Osteoblast (primary cell): ENCODE measurements at regions not wholly inside any gene's neighbourhood (a gene's known extent, or its start where the extent isn't known, plus 50 kb on each side); places are given as distances from the start of the nearest gene placed in this dataset.
"Not testable (repeated sequence)": the region's sequence is repeated elsewhere in the genome, so short reads cannot be mapped to it uniquely, and the experiment has no call there.

Source experiments
- DNase-seq: peaks from one replicate; pipeline ENCODE4 v3.0.0; 2011; ENCODE audit warnings: low spot score, mixed read lengths; ENCODE audit not compliant: insufficient read length; ENCODE audit errors: missing footprints
- H2AFZ ChIP-seq: 2 replicates; pipeline ENCODE4 v1.6.0; 2011; ENCODE audit warnings: mild to moderate bottlenecking, low read length
- H3K27ac ChIP-seq: 2 replicates; pipeline ENCODE4 v1.5.1; 2011; ENCODE audit warnings: mild to moderate bottlenecking, low read depth, low read length, moderate library complexity
- H3K27me3 ChIP-seq: 2 replicates; pipeline ENCODE4 v1.6.0; 2012; ENCODE audit warnings: mild to moderate bottlenecking, control low read depth, inconsistent platforms, low read length, moderate library complexity; ENCODE audit not compliant: insufficient read depth
- H3K36me3 ChIP-seq: 2 replicates; pipeline ENCODE4 v1.5.1; 2011; ENCODE audit warnings: mild to moderate bottlenecking, low read length, control low read depth, moderate library complexity; ENCODE audit not compliant: insufficient read depth
- H3K4me1 ChIP-seq: 2 replicates; pipeline ENCODE4 v1.5.1; 2011; ENCODE audit warnings: mild to moderate bottlenecking, low read length, control low read depth, moderate library complexity; ENCODE audit not compliant: insufficient read depth
- H3K4me2 ChIP-seq: 2 replicates; pipeline ENCODE4 v1.6.0; 2011; ENCODE audit warnings: mild to moderate bottlenecking, low read length; ENCODE audit not compliant: insufficient read depth
- H3K4me3 ChIP-seq: fragments of 200-600 bp; sonication (generic); 3 replicates; pipeline ENCODE4 v1.5.1; 2012; ENCODE audit warnings: mild to moderate bottlenecking, low read length, inconsistent platforms; ENCODE audit not compliant: insufficient read depth
- H3K79me2 ChIP-seq: 2 replicates; pipeline ENCODE4 v1.6.0; 2012; ENCODE audit warnings: mild to moderate bottlenecking, low read length, control low read depth, inconsistent platforms; ENCODE audit not compliant: insufficient read depth
- H3K9me3 ChIP-seq: 2 replicates; pipeline ENCODE4 v1.5.1; 2011; ENCODE audit warnings: low read depth, low read length, control low read depth
- H4K20me1 ChIP-seq: 2 replicates; pipeline ENCODE4 v1.6.0; 2012; ENCODE audit warnings: mild to moderate bottlenecking, low read length, control low read depth; ENCODE audit not compliant: insufficient read depth
- TF ChIP-seq, protein P1 (sequence below): IDR thresholded peaks from 2 replicates; pipeline ENCODE4 v1.5.1; 2011; ENCODE audit warnings: mild to moderate bottlenecking, low read depth, low read length, moderate library complexity; ENCODE audit errors: extremely low read depth

DNA sequence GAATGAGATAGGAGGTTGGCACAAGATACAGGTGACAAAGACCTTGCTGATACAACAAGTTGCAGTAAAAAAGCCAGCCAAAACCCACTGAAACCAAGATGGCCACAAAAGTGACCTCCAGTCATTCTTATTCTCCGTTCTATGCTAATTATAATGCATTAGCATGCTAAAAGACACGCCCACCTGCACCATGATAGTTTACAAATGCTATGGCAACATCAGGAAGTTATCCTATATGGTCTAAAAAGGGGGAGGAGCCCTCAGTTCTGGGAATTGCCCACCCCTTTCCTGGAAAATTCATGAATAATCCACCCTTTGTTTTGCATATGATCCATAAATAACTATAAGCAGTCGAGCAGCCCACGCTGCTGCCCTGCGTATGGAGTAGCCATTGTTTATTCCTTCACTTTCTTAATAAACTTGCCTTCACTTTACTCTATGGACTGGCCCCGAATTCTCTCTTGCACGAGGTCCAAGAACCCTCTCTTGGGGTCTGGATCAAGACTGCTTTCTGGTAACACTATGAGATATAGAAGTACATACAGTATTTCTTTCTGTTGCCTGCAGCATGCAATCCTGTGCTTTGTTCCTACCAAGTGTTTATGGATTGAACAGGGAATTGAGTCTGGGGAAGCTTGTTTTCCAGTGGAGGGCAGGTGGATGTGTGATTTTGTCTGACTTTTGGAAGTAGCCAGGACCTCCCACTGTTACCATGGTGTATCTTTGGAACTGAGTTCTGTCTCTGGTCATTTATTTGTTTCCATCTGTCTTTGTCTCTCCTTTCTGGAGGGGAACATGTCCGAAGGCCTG is 72.0 kb upstream of the TGM3 start:
- H2AFZ ChIP-seq, result no peak overlapping the region
- no peak overlapping the region for H3K27ac ChIP-seq
- H4K20me1 ChIP-seq, result no peaks in the 10 kb centered on the region
- H3K4me1 ChIP-seq, result no peaks in the 10 kb centered on the region
- H3K4me3 ChIP-seq, result no peak overlapping the region
- H3K36me3 ChIP-seq, result no peaks in the 10 kb centered on the region
- TF ChIP-seq, protein P1, sequence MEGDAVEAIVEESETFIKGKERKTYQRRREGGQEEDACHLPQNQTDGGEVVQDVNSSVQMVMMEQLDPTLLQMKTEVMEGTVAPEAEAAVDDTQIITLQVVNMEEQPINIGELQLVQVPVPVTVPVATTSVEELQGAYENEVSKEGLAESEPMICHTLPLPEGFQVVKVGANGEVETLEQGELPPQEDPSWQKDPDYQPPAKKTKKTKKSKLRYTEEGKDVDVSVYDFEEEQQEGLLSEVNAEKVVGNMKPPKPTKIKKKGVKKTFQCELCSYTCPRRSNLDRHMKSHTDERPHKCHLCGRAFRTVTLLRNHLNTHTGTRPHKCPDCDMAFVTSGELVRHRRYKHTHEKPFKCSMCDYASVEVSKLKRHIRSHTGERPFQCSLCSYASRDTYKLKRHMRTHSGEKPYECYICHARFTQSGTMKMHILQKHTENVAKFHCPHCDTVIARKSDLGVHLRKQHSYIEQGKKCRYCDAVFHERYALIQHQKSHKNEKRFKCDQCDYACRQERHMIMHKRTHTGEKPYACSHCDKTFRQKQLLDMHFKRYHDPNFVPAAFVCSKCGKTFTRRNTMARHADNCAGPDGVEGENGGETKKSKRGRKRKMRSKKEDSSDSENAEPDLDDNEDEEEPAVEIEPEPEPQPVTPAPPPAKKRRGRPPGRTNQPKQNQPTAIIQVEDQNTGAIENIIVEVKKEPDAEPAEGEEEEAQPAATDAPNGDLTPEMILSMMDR, result no peak
- no peaks in the 10 kb centered on the region for H3K9me3 ChIP-seq
- H3K4me2 ChIP-seq, result no peak overlapping the region
- DNase-seq, result no peak
- no peaks in the 10 kb centered on the region for H3K79me2 ChIP-seq
- H3K27me3 ChIP-seq, result peaks cover 2% of the 10 kb centered on the region

DNA sequence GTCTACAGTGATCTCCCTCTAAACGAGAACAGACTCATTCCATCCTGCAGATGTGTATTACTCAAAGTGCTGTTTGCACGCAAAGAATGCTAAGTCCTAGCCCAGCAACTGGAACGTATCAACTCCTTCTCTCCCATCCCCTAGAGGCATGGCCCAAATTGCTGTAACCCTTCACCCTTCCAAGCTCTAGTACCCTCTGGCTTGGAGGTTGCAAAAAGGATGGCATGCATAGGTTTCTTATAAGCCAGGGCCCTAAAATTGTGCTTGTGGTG is 71.5 kb upstream of the TGM3 start:
- Histone ChIP-seq H3K27ac (no peak overlapping the region), H2AFZ (no peak overlapping the region), H3K4me1 (no peaks in the 10 kb centered on the region), H3K4me3 (no peak overlapping the region), H3K79me2 (no peaks in the 10 kb centered on the region), H3K4me2 (no peak overlapping the region), H3K36me3 (no peaks in the 10 kb centered on the region), H3K9me3 (no peaks in the 10 kb centered on the region), H4K20me1 (no peaks in the 10 kb centered on the region), H3K27me3 (peaks cover 2% of the 10 kb centered on the region)
- TF ChIP-seq, protein P1, result no peak
- no peak for DNase-seq

DNA sequence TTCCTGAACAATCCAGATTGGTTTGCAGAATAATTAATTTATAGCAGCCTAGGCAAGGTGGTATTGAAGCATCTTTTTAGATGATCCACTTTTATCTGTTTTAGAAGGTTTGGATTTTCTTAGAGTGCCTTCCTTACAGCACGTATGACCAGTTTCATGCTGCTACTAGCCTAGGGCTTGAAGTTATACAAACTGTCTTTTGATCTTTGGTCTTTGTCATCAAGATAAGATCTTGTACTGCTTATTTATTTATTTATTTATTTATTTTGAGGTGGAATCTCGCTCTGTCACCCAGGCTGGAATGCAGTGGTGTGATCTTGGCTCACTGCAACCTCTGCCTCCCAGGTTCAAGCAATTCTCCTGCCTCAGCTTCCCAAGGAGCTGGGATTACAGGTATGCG is 68.5 kb upstream of the TGM3 start:
- H3K27me3 ChIP-seq, H2AFZ ChIP-seq, H3K4me2 ChIP-seq, H3K79me2 ChIP-seq, H3K36me3 ChIP-seq, DNase-seq, H3K27ac ChIP-seq, H3K4me3 ChIP-seq, H4K20me1 ChIP-seq, H3K9me3 ChIP-seq, H3K4me1 ChIP-seq: not testable (repeated sequence)

DNA sequence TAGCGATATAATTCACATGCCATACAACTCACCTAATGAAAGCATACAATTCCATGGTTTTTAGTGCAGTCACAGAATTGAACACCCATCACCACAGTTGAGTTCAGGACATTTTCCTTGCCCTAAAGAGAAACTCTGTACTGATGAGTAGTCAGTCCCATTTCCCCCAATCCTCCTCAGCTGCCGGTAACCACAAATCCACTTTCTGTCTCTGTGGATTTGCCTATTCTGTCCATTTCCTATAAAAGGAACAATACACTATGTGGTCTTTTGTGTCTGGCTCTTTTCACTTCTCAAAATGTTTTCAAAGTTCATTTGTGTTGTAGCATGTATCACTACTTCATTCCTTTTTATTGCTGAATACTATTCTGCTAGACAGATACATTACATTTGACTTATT is 67.9 kb upstream of the TGM3 start:
- Histone ChIP-seq H3K79me2 (no peaks in the 10 kb centered on the region), H3K36me3 (no peaks in the 10 kb centered on the region), H3K9me3 (no peaks in the 10 kb centered on the region), H3K4me2 (no peak overlapping the region), H4K20me1 (no peaks in the 10 kb centered on the region), H2AFZ (no peak overlapping the region), H3K27ac (no peak overlapping the region), H3K4me1 (peaks cover 6% of the 10 kb centered on the region), H3K27me3 (no peaks in the 10 kb centered on the region), H3K4me3 (no peak overlapping the region)
- TF ChIP-seq, protein P1, result no peak
- DNase-seq, result no peak
